ENCODE measurements at regions not wholly inside any gene's neighbourhood (a gene's known extent, or its start where the extent isn't known, plus 50 kb on each side); places are given as distances from the start of the nearest gene placed in this dataset.
"Not testable (repeated sequence)": the region's sequence is repeated elsewhere in the genome, so short reads cannot be mapped to it uniquely, and the experiment has no call there.

- intact Hi-C loops (cut with micrococcal nuclease), result no loop called here
- CTCF ChIA-PET, result interaction anchor here (0.6 kb wide), 1 partner anchor 45 kb away, joined by 3 read pairs; no protein-coding TSS in a partner anchor
- H3K27me3 Mint-ChIP-seq (ENCODE audit: insufficient read depth, unreplicated experiment), result no peaks in the 10 kb centered on the region
- H3K4me3 Mint-ChIP-seq (ENCODE audit: unreplicated experiment), result no peak overlapping the region
- no TSS peak for BruUV-seq (replicated peaks)
- no peaks in the 10 kb centered on the region for H3K9me3 Mint-ChIP-seq (ENCODE audit: unreplicated experiment)
- DNase-seq (ENCODE audit: unreplicated experiment), result no peak
- no peak overlapping the region for H3K27ac Mint-ChIP-seq (ENCODE audit: low read depth, unreplicated experiment)
- no peaks in the 10 kb centered on the region for H3K4me1 Mint-ChIP-seq (ENCODE audit: insufficient read depth, unreplicated experiment)
- H3K36me3 Mint-ChIP-seq (ENCODE audit: insufficient read depth, unreplicated experiment), result peaks cover 4% of the 10 kb centered on the region
- no peak for TF ChIP-seq CTCF (IDR thresholded peaks at IDR 0.05; ENCODE audit: unreplicated experiment)
- POLR2A ChIA-PET, result no interaction called here
Observed at GRCh38 chr6:134577998-134578397, 260.1 kb upstream of the SGK1 start.

- H3K9me3 Mint-ChIP-seq (ENCODE audit: unreplicated experiment), result no peaks in the 10 kb centered on the region
- H3K27ac Mint-ChIP-seq (ENCODE audit: low read depth, unreplicated experiment), result no peak overlapping the region
- H3K4me3 Mint-ChIP-seq (ENCODE audit: unreplicated experiment), result no peak overlapping the region
- intact Hi-C loops (cut with micrococcal nuclease), result no loop called here
- CTCF ChIA-PET, result no interaction called here
- no peaks in the 10 kb centered on the region for H3K27me3 Mint-ChIP-seq (ENCODE audit: insufficient read depth, unreplicated experiment)
- DNase-seq (ENCODE audit: unreplicated experiment), result no peak
- POLR2A ChIA-PET, result no interaction called here
- no peaks in the 10 kb centered on the region for H3K4me1 Mint-ChIP-seq (ENCODE audit: insufficient read depth, unreplicated experiment)
- BruUV-seq (replicated peaks), result no TSS peak
- peaks cover 4% of the 10 kb centered on the region for H3K36me3 Mint-ChIP-seq (ENCODE audit: insufficient read depth, unreplicated experiment)
- no peak for TF ChIP-seq CTCF (IDR thresholded peaks at IDR 0.05; ENCODE audit: unreplicated experiment)
Observed at GRCh38 chr6:134575221-134575620, 257.3 kb upstream of the SGK1 start.

GRCh38 chr6:134574491-134574890 lies 256.6 kb upstream of the SGK1 start:
- CTCF ChIA-PET, result interaction anchor here (0.7 kb wide), 1 partner anchor 10 kb away, joined by 3 read pairs; no protein-coding TSS in a partner anchor
- intact Hi-C loops (cut with micrococcal nuclease), result no loop called here
- Mint-ChIP-seq H3K4me3 (ENCODE audit: unreplicated experiment) (no peak overlapping the region), H3K36me3 (ENCODE audit: insufficient read depth, unreplicated experiment) (peaks cover 4% of the 10 kb centered on the region), H3K9me3 (ENCODE audit: unreplicated experiment) (no peaks in the 10 kb centered on the region), H3K4me1 (ENCODE audit: insufficient read depth, unreplicated experiment) (no peaks in the 10 kb centered on the region), H3K27ac (ENCODE audit: low read depth, unreplicated experiment) (no peak overlapping the region), H3K27me3 (ENCODE audit: insufficient read depth, unreplicated experiment) (no peaks in the 10 kb centered on the region)
- TF ChIP-seq CTCF (IDR thresholded peaks at IDR 0.05; ENCODE audit: unreplicated experiment), result no peak
- BruUV-seq (replicated peaks), result no TSS peak
- no peak for DNase-seq (ENCODE audit: unreplicated experiment)
- POLR2A ChIA-PET, result no interaction called here

- H3K9me3 Mint-ChIP-seq (ENCODE audit: unreplicated experiment), result not testable (repeated sequence)
Observed at GRCh38 chr6:134569996-134570395, 252.1 kb upstream of the SGK1 start.

GRCh38 chr6:134564705-134565104 lies 246.8 kb upstream of the SGK1 start:
- no TSS peak for BruUV-seq (replicated peaks)

More at GRCh38 chr6:134569996-134570395, 252.1 kb upstream of the SGK1 start:
- intact Hi-C loops (cut with micrococcal nuclease); H3K27me3 Mint-ChIP-seq (ENCODE audit: insufficient read depth, unreplicated experiment); H3K4me1 Mint-ChIP-seq (ENCODE audit: insufficient read depth, unreplicated experiment); BruUV-seq (replicated peaks); POLR2A ChIA-PET; DNase-seq (ENCODE audit: unreplicated experiment); H3K4me3 Mint-ChIP-seq (ENCODE audit: unreplicated experiment); H3K36me3 Mint-ChIP-seq (ENCODE audit: insufficient read depth, unreplicated experiment); CTCF ChIA-PET; H3K27ac Mint-ChIP-seq (ENCODE audit: low read depth, unreplicated experiment): not testable (repeated sequence)

More at GRCh38 chr6:134564705-134565104, 246.8 kb upstream of the SGK1 start:
- Mint-ChIP-seq H3K27me3 (ENCODE audit: insufficient read depth, unreplicated experiment) (no peaks in the 10 kb centered on the region), H3K4me1 (ENCODE audit: insufficient read depth, unreplicated experiment) (no peaks in the 10 kb centered on the region), H3K27ac (ENCODE audit: low read depth, unreplicated experiment) (no peak overlapping the region), H3K36me3 (ENCODE audit: insufficient read depth, unreplicated experiment) (peaks cover 4% of the 10 kb centered on the region), H3K4me3 (ENCODE audit: unreplicated experiment) (no peak overlapping the region), H3K9me3 (ENCODE audit: unreplicated experiment) (peaks cover 7% of the 10 kb centered on the region)
- CTCF ChIA-PET, result interaction anchor here (1.1 kb wide), 1 partner anchor 10 kb away, joined by 3 read pairs; no protein-coding TSS in a partner anchor
- intact Hi-C loops (cut with micrococcal nuclease), result no loop called here
- no peak for TF ChIP-seq CTCF (IDR thresholded peaks at IDR 0.05; ENCODE audit: unreplicated experiment)
- POLR2A ChIA-PET, result interaction anchor here (1.1 to 1.8 kb wide), 2 partner anchors 22 to 391 kb away, joined by 3 read pairs; no protein-coding TSS in a partner anchor
- DNase-seq (ENCODE audit: unreplicated experiment), result no peak

Data from MCF 10A (cell line).